ENCODE measurements at regions not wholly inside any gene's neighbourhood (a gene's known extent, or its start where the extent isn't known, plus 50 kb on each side); places are given as distances from the start of the nearest gene placed in this dataset.

DNA sequence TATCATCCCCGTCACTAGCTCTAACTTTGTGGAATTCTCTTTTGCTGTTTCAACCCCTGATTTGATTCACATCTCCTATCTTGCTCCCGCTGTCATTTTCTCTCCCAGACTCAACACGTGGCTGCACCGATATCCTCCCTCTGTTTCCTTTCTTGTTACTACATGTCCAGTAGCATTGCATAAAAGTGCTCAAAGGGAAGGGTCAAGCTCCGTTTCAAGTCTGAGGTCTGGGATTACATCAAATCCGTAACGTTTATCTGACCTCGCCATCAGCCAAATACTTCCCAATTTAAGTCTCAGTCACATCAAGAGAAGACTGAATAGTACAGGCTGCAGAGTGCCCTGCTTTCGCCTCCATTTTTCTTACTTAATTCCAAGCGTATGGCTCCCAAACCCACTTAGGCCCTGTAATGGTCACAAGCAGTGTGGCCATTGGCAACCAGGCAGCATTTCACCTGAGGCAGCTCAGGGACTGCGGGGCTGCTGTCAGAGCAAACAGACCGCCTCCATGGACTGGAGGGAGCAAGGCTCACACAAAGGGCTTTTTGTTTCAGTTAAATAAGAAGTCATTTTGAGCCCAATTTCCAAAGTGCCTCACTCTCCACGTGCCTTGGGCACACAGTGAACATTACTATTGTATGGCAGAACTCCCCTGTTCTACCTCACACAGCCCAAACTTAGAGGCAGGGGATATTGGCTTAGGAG, 217.8 kb downstream of the BCL11A start:
- TF ChIP-seq POLR2A (IDR thresholded peaks at IDR 0.05; ENCODE audit: low read length) = no peak
- TF ChIP-seq GATA1 (IDR thresholded peaks at IDR 0.05; ENCODE audit: low read depth, low read length) = no peak
